WTC11 (cell line): ENCODE measurements at regions not wholly inside any gene's neighbourhood (a gene's known extent, or its start where the extent isn't known, plus 50 kb on each side); places are given as distances from the start of the nearest gene placed in this dataset.
"Not testable (repeated sequence)": the region's sequence is repeated elsewhere in the genome, so short reads cannot be mapped to it uniquely, and the experiment has no call there.

Experiments
- CREB1 ChIP-seq: sonication (generic); formaldehyde crosslinking; IDR thresholded peaks from 2 replicates; pipeline ENCODE4 v1.8.0; 2023; ENCODE audit warnings: mild to moderate bottlenecking, missing genetic modification reagents
- FOXJ3 ChIP-seq: sonication (generic); formaldehyde crosslinking; IDR thresholded peaks from 2 replicates; pipeline ENCODE4 v1.9.0; 2021; ENCODE audit warnings: missing genetic modification reagents, mild to moderate bottlenecking, borderline replicate concordance
- IRF2 ChIP-seq: sonication (generic); formaldehyde crosslinking; IDR thresholded peaks from 2 replicates; pipeline ENCODE4 v1.8.0; 2022; ENCODE audit warnings: low read depth, missing genetic modification reagents, borderline replicate concordance
- SMAD3 ChIP-seq: sonication (generic); formaldehyde crosslinking; IDR thresholded peaks from 2 replicates; pipeline ENCODE4 v1.8.0; 2022; ENCODE audit warnings: missing genetic modification reagents, mild to moderate bottlenecking, borderline replicate concordance
- TCF7 ChIP-seq: sonication (generic); formaldehyde crosslinking; IDR thresholded peaks from 2 replicates; pipeline ENCODE4 v1.8.0; 2022; ENCODE audit warnings: mild to moderate bottlenecking, low read depth, missing genetic modification reagents, moderate library complexity
- TF ChIP-seq, protein P1 (sequence below): fragments of 200-600 bp; IDR thresholded peaks from 2 replicates; pipeline ENCODE4 v1.8.0; 2022; ENCODE audit warnings: antibody characterized with exemption
- TF ChIP-seq, protein P2 (sequence below): sonication (generic); formaldehyde crosslinking; IDR thresholded peaks from 2 replicates; pipeline ENCODE4 v1.8.1; 2022; ENCODE audit warnings: missing genetic modification reagents, borderline replicate concordance
- TF ChIP-seq, protein P3 (sequence below): sonication (generic); formaldehyde crosslinking; conservative IDR thresholded peaks from 2 replicates; pipeline ENCODE4 v1.8.1; 2023; ENCODE audit warnings: mild to moderate bottlenecking, low read depth, missing genetic modification reagents, moderate library complexity
- TF ChIP-seq, protein P4 (sequence below): sonication (generic); formaldehyde crosslinking; IDR thresholded peaks from 2 replicates; pipeline ENCODE4 v1.8.1; 2023; ENCODE audit warnings: mild to moderate bottlenecking, missing genetic modification reagents, borderline replicate concordance
- TF ChIP-seq, protein P5 (sequence below): sonication (generic); formaldehyde crosslinking; IDR thresholded peaks from 2 replicates; pipeline ENCODE4 v1.8.0; 2022; ENCODE audit warnings: mild to moderate bottlenecking, missing genetic modification reagents
- TF ChIP-seq, protein P6 (sequence below): sonication (generic); formaldehyde crosslinking; IDR thresholded peaks from 2 replicates; pipeline ENCODE4 v1.8.0; 2023; ENCODE audit warnings: missing genetic modification reagents
- TF ChIP-seq, protein P7 (sequence below): sonication (generic); formaldehyde crosslinking; IDR thresholded peaks from 2 replicates; pipeline ENCODE4 v1.8.0; 2022; ENCODE audit warnings: mild to moderate bottlenecking, missing genetic modification reagents
- TF ChIP-seq, protein P8 (sequence below): sonication (generic); formaldehyde crosslinking; IDR thresholded peaks from 2 replicates; pipeline ENCODE4 v1.8.1; 2022; ENCODE audit warnings: low read depth, missing genetic modification reagents, borderline replicate concordance

DNA sequence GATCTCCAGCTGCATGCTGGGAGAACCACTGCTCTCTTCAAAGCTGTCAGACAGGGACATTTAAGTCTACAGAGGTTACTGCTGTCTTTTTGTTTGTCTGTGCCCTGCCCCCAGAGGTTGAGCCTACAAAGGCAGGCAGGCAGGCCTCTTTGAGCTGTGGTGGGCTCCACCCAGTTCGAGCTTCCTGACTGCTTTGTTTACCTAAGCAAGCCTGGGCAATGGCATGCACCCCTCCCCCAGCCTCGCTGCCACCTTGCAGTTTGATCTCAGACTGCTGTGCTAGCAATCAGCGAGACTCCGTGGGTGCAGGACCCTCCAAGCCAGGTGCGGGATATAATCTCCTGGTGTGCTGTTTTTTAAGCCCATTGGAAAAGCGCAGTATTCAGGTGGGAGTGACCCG lies 591.0 kb upstream of the IL12A start:
- not testable (repeated sequence) for TF ChIP-seq TCF7, SMAD3, CREB1, FOXJ3, IRF2 (CRISPR knock-in tag)
- TF ChIP-seq, protein P1, sequence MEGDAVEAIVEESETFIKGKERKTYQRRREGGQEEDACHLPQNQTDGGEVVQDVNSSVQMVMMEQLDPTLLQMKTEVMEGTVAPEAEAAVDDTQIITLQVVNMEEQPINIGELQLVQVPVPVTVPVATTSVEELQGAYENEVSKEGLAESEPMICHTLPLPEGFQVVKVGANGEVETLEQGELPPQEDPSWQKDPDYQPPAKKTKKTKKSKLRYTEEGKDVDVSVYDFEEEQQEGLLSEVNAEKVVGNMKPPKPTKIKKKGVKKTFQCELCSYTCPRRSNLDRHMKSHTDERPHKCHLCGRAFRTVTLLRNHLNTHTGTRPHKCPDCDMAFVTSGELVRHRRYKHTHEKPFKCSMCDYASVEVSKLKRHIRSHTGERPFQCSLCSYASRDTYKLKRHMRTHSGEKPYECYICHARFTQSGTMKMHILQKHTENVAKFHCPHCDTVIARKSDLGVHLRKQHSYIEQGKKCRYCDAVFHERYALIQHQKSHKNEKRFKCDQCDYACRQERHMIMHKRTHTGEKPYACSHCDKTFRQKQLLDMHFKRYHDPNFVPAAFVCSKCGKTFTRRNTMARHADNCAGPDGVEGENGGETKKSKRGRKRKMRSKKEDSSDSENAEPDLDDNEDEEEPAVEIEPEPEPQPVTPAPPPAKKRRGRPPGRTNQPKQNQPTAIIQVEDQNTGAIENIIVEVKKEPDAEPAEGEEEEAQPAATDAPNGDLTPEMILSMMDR: not testable (repeated sequence)
- TF ChIP-seq, protein P2, sequence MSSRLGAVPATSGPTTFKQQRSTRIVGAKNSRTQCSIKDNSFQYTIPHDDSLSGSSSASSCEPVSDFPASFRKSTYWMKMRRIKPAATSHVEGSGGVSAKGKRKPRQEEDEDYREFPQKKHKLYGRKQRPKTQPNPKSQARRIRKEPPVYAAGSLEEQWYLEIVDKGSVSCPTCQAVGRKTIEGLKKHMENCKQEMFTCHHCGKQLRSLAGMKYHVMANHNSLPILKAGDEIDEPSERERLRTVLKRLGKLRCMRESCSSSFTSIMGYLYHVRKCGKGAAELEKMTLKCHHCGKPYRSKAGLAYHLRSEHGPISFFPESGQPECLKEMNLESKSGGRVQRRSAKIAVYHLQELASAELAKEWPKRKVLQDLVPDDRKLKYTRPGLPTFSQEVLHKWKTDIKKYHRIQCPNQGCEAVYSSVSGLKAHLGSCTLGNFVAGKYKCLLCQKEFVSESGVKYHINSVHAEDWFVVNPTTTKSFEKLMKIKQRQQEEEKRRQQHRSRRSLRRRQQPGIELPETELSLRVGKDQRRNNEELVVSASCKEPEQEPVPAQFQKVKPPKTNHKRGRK (CRISPR knock-in tag): not testable (repeated sequence)
- TF ChIP-seq, protein P3, sequence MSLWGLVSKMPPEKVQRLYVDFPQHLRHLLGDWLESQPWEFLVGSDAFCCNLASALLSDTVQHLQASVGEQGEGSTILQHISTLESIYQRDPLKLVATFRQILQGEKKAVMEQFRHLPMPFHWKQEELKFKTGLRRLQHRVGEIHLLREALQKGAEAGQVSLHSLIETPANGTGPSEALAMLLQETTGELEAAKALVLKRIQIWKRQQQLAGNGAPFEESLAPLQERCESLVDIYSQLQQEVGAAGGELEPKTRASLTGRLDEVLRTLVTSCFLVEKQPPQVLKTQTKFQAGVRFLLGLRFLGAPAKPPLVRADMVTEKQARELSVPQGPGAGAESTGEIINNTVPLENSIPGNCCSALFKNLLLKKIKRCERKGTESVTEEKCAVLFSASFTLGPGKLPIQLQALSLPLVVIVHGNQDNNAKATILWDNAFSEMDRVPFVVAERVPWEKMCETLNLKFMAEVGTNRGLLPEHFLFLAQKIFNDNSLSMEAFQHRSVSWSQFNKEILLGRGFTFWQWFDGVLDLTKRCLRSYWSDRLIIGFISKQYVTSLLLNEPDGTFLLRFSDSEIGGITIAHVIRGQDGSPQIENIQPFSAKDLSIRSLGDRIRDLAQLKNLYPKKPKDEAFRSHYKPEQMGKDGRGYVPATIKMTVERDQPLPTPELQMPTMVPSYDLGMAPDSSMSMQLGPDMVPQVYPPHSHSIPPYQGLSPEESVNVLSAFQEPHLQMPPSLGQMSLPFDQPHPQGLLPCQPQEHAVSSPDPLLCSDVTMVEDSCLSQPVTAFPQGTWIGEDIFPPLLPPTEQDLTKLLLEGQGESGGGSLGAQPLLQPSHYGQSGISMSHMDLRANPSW (CRISPR knock-in tag): not testable (repeated sequence)
- TF ChIP-seq, protein P4, sequence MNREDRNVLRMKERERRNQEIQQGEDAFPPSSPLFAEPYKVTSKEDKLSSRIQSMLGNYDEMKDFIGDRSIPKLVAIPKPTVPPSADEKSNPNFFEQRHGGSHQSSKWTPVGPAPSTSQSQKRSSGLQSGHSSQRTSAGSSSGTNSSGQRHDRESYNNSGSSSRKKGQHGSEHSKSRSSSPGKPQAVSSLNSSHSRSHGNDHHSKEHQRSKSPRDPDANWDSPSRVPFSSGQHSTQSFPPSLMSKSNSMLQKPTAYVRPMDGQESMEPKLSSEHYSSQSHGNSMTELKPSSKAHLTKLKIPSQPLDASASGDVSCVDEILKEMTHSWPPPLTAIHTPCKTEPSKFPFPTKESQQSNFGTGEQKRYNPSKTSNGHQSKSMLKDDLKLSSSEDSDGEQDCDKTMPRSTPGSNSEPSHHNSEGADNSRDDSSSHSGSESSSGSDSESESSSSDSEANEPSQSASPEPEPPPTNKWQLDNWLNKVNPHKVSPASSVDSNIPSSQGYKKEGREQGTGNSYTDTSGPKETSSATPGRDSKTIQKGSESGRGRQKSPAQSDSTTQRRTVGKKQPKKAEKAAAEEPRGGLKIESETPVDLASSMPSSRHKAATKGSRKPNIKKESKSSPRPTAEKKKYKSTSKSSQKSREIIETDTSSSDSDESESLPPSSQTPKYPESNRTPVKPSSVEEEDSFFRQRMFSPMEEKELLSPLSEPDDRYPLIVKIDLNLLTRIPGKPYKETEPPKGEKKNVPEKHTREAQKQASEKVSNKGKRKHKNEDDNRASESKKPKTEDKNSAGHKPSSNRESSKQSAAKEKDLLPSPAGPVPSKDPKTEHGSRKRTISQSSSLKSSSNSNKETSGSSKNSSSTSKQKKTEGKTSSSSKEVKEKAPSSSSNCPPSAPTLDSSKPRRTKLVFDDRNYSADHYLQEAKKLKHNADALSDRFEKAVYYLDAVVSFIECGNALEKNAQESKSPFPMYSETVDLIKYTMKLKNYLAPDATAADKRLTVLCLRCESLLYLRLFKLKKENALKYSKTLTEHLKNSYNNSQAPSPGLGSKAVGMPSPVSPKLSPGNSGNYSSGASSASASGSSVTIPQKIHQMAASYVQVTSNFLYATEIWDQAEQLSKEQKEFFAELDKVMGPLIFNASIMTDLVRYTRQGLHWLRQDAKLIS: not testable (repeated sequence)
- TF ChIP-seq, protein P5, sequence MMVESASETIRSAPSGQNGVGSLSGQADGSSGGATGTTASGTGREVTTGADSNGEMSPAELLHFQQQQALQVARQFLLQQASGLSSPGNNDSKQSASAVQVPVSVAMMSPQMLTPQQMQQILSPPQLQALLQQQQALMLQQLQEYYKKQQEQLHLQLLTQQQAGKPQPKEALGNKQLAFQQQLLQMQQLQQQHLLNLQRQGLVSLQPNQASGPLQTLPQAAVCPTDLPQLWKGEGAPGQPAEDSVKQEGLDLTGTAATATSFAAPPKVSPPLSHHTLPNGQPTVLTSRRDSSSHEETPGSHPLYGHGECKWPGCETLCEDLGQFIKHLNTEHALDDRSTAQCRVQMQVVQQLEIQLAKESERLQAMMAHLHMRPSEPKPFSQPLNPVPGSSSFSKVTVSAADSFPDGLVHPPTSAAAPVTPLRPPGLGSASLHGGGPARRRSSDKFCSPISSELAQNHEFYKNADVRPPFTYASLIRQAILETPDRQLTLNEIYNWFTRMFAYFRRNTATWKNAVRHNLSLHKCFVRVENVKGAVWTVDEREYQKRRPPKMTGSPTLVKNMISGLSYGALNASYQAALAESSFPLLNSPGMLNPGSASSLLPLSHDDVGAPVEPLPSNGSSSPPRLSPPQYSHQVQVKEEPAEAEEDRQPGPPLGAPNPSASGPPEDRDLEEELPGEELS (CRISPR knock-in tag): not testable (repeated sequence)
- TF ChIP-seq, protein P6, sequence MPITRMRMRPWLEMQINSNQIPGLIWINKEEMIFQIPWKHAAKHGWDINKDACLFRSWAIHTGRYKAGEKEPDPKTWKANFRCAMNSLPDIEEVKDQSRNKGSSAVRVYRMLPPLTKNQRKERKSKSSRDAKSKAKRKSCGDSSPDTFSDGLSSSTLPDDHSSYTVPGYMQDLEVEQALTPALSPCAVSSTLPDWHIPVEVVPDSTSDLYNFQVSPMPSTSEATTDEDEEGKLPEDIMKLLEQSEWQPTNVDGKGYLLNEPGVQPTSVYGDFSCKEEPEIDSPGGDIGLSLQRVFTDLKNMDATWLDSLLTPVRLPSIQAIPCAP: not testable (repeated sequence)
- TF ChIP-seq, protein P7, sequence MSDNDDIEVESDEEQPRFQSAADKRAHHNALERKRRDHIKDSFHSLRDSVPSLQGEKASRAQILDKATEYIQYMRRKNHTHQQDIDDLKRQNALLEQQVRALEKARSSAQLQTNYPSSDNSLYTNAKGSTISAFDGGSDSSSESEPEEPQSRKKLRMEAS (CRISPR knock-in tag): not testable (repeated sequence)
- TF ChIP-seq, protein P8, sequence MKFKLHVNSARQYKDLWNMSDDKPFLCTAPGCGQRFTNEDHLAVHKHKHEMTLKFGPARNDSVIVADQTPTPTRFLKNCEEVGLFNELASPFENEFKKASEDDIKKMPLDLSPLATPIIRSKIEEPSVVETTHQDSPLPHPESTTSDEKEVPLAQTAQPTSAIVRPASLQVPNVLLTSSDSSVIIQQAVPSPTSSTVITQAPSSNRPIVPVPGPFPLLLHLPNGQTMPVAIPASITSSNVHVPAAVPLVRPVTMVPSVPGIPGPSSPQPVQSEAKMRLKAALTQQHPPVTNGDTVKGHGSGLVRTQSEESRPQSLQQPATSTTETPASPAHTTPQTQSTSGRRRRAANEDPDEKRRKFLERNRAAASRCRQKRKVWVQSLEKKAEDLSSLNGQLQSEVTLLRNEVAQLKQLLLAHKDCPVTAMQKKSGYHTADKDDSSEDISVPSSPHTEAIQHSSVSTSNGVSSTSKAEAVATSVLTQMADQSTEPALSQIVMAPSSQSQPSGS (CRISPR knock-in tag): not testable (repeated sequence)
